NCI-H187 (cell line): ENCODE measurements at regions not wholly inside any gene's neighbourhood (a gene's known extent, or its start where the extent isn't known, plus 50 kb on each side); places are given as distances from the start of the nearest gene placed in this dataset.
"Not testable (repeated sequence)": the region's sequence is repeated elsewhere in the genome, so short reads cannot be mapped to it uniquely, and the experiment has no call there.

ENCODE experiments used
- DNase-seq, 2 experiments: peaks; one replicate each; lab custom pipeline; 2025; lab: John Stamatoyannopoulos, UW

GRCh38 chr5:7080501-7080900 lies 315.4 kb upstream of the ADCY2 start:
- no peak for DNase-seq

- no peak for DNase-seq
Observed at GRCh38 chr5:7087719-7088297, 308.1 kb upstream of the ADCY2 start.

- no peak for DNase-seq
Observed at GRCh38 chr5:7088849-7089248, 307.1 kb upstream of the ADCY2 start.

DNA sequence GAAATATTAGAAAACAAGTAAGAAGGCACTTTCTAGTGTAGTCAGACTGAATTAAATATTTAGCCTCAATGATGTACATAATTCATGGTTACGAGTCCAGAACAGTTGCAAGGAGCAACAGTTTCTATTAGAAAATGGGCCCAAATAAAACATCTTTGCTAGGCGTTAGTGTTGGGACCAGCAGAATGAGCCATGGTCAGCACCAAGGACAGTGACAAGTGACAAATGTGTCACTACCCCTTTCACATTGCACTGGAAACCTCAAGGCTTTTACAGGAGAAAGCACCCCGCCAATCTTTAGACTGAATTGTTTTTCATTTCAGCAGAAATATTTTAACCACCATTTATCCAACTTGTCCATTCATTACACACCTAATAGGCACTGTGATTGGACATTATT lies 301.3 kb upstream of the ADCY2 start:
- no peak for DNase-seq

DNA sequence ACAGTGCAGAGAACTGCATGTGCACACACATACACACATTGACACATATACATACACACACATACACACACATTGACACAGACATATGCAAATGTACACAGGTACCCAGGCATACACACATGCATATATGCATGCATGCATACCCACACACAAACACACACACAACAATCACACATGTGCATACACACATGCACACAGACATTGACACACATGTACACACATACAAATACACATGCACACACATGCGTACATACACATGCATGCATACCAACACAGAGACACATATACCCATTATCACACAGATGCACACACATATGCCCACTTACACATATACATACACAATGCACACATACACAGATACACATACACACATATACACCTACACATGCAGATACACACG lies 299.6 kb upstream of the ADCY2 start:
- no peak for DNase-seq

DNA sequence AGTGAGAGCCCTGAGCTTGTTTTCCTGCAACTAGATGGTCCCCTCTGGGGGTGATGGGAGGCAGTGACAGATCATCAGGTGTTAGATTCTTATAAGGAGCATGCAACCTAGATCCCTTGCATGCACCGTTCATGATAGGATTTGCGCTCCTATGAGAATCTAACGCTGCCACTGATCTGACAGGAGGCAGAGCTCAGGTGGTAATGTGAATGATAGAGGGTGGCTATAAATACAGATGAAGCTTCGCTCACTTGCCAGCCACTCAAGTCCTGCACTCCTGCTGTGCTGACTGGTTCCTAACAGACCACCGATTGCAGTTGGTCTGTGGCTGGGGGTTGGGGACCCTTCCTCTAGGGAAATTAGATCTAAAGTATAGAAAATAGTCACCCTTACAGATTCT lies 290.6 kb upstream of the ADCY2 start:
- no peak for DNase-seq

- no peak for DNase-seq
Observed at GRCh38 chr5:7117961-7118360, 278.0 kb upstream of the ADCY2 start.

DNA sequence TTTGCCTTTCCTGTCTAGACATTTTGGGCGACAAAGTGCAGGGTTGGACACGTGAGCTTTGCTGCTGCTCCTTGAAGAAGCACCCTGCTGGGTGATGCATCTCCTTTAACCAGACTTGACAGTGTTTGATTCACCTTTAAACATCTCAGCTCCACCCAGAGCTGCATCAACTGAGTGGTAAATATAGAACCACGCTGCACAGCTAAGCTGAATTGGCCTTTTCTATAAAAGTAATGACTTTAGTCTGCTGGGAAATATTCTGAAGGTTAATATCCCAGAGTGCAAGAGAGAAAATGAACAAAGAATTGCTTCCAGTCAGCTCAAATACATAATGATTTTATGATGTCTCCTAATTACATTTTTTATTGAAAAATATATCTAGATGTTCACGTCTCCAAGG lies 264.3 kb upstream of the ADCY2 start:
- DNase-seq, result no peak

GRCh38 chr5:7146886-7147285 lies 249.1 kb upstream of the ADCY2 start:
- no peak for DNase-seq

DNA sequence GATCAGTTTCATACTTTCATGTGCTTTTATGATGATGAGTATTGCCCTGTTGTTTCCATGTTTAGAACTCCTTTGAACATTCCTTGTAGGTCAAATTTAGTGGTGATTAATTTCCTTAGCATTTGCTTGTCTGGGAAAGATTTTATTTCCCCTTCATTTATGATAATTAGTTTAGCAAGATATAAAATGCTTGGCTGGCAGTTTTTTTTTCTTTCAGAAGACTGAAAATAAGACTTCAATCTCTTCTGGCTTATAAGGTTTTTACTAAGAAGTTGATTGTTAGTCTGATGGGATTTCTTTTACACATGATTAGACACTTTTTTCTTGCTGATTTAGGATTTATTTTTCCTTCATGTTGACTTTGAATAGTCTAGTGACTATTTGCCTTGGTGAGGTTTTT lies 238.9 kb upstream of the ADCY2 start:
- no peak for DNase-seq

DNA sequence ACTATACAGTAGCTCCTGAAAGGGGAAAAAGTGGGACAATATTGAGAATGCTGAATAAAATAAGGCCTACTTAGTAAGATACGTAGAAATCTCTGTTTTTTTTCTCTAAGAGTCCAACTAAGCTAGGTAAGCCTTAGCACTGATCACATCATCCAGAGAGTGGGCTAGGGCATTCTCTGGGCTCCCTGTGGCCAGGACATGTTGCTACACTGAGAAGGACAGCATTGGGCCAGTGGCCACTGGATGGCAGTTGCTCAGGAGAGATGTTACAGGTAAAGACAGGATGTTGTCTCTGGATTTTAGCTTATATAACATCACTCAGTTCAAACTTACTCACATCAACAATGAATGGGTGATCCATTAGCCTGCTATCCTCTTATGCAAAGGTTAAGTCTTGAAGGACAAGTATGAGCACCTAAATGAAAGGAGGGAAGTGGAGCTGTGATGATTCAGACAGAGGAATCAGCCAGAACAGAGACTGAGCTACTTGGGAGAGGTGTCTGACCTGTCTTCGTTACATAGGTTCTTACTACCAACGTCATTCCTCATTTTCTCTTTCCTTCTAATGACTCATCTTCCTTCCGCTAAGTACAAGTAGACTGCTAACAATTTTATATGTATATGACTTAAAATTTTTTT lies 226.6 kb upstream of the ADCY2 start:
- DNase-seq, result no peak

- DNase-seq, result not testable (repeated sequence)
Observed at GRCh38 chr5:7170785-7171184, 225.2 kb upstream of the ADCY2 start.

- no peak for DNase-seq
Observed at GRCh38 chr5:7179364-7179763, 216.6 kb upstream of the ADCY2 start.

- DNase-seq, result no peak
Observed at GRCh38 chr5:7181841-7182240, 214.1 kb upstream of the ADCY2 start.

GRCh38 chr5:7185742-7186141 lies 210.2 kb upstream of the ADCY2 start:
- no peak for DNase-seq

GRCh38 chr5:7186818-7187217 lies 209.1 kb upstream of the ADCY2 start:
- DNase-seq, result no peak

- DNase-seq, result no peak
Observed at GRCh38 chr5:7190712-7191250, 205.2 kb upstream of the ADCY2 start.

DNA sequence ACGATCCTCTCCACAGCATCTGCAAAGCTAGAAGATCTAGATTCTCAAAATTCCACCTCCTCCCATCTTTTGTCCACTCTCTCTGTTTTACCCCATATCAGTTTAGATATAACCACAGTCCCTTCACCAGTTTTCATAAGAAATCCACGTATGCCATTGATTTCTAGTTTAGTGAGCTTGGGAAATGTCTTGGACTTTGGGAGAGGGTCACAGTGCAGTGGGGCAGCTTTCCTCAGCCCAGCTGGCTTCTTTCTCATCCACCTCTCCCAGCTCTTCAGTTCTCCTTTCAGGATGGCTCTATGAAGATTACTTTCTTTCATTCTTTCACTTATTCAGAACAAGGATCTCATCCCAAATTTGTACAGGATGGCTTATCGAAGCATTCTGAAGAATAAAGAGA lies 203.9 kb upstream of the ADCY2 start:
- no peak for DNase-seq

DNA sequence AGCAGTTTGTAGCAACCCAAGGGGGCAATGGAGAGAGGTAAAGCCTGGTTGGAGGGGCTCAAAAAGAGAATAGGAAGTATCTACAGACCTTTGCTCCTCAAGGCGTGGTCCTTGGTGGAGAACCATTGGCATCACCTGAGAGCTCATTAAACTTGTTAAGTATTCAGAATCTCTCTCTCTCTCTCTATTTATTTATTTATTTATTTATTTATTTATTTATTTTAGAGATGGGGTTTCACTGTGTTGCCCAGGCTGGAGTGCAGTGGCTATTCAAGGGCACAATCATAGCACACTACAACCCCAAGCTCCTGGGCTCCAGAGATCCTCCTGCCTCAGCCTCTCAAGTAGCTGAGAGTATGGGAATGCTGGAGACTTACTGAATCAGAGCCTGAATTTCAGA lies 193.1 kb upstream of the ADCY2 start:
- no peak for DNase-seq

DNA sequence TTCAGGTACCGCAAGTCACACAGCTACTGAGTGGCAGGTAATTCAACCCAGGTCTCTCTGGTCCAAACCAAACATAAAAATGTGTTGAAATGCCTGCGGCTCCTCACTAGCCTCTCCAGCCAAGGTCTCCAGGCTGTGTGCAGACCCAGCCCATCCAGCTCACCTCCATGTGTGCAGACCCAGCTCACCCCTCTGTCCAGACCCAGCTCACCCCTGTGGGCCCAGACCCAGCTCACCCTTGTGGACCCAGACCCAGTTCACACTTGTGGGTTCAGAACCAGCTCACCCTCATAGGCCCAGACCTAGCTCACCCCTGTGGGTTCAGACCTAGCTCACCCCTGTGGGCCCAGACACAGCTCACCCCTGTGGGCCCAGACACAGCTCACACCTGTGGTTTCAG lies 188.0 kb upstream of the ADCY2 start:
- no peak for DNase-seq

GRCh38 chr5:7208938-7209337 lies 187.0 kb upstream of the ADCY2 start:
- peak; percentile 91 to 96 for DNase-seq

DNA sequence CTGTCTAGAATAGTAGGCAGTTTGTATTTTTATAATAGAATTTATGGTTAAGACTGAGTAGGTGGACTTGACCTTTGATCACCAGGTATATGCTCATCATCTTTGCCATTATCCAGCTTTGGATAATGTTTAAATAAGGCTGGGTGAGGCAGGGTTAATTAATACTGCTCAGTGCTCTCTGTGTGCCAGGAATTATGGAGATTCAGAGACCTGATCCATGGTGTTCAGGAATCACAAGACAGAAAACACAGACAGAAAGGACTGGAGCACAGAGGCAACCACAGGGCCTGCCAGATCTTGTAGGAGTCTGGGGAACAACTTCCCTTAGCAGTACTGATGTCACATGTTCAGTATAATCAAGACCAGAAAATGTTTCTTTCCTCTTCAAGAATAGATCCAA lies 186.3 kb upstream of the ADCY2 start:
- DNase-seq, result peak in 1 of 2 experiments; percentile 11

- DNase-seq, result no peak
Observed at GRCh38 chr5:7210549-7210948, 185.4 kb upstream of the ADCY2 start.

GRCh38 chr5:7213525-7213924 lies 182.4 kb upstream of the ADCY2 start:
- no peak for DNase-seq
